GM13977 (cell line): ENCODE measurements at regions not wholly inside any gene's neighbourhood (a gene's known extent, or its start where the extent isn't known, plus 50 kb on each side); places are given as distances from the start of the nearest gene placed in this dataset.

Experiments
- DNase-seq: peaks from one replicate; pipeline ENCODE4 v3.0.0; 2012; ENCODE audit warnings: low spot score
- in situ Hi-C: fragments of 300-500 bp; cut with MboI; formaldehyde crosslinking; loops from one replicate; pipeline ENCODE4 v1.12.0; 2022; ENCODE audit warnings: low sequenced_read_pairs, low pct_unique_long_range_greater_than_20kb, mixed read lengths, inconsistent platforms; ENCODE audit not compliant: unreplicated experiment
- TF ChIP-seq, protein P1 (sequence below): IDR thresholded peaks from 2 replicates; pipeline ENCODE4 v1.5.1; 2012; ENCODE audit warnings: mild to moderate bottlenecking, control low read depth; ENCODE audit not compliant: insufficient read depth; ENCODE audit errors: extremely low read depth, missing control alignments

DNA sequence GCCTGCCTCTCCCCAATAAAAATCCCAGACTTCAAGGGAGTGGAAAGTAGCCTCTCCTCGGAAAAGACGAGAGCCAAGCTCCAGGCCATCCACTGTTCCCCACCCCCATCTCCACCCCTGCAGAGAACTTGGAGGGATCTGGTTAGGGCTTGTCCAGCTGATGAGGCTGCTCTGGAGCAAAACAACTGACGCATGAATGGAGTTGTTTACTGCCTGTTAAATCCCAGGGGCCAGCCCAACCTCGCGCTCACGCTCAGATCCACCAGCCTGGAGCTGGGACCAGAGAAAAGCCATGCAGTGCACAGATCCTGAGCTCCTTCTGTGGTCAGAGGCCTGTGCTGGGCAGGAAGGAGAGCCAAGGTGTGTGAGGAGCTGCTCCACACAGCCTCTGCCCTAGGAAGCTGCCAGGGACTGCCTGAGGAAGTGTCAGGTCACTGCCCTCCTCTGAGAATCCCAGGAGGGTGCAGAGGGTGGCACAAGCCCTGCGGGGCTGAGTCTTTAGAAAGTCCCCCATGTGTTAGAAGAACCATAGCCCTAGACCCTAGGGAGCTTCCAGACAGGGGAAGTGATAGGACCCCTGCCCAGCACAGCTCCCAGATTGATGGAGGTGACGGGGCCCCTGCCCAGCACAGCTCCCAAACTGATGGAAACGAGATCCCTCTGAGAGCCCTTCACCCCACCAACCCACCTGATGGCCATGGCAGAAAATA is 109.0 kb upstream of the IPO9 start:
- no peak for DNase-seq
- in situ Hi-C loops, result no loop called here
- TF ChIP-seq, protein P1, sequence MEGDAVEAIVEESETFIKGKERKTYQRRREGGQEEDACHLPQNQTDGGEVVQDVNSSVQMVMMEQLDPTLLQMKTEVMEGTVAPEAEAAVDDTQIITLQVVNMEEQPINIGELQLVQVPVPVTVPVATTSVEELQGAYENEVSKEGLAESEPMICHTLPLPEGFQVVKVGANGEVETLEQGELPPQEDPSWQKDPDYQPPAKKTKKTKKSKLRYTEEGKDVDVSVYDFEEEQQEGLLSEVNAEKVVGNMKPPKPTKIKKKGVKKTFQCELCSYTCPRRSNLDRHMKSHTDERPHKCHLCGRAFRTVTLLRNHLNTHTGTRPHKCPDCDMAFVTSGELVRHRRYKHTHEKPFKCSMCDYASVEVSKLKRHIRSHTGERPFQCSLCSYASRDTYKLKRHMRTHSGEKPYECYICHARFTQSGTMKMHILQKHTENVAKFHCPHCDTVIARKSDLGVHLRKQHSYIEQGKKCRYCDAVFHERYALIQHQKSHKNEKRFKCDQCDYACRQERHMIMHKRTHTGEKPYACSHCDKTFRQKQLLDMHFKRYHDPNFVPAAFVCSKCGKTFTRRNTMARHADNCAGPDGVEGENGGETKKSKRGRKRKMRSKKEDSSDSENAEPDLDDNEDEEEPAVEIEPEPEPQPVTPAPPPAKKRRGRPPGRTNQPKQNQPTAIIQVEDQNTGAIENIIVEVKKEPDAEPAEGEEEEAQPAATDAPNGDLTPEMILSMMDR, result no peak

DNA sequence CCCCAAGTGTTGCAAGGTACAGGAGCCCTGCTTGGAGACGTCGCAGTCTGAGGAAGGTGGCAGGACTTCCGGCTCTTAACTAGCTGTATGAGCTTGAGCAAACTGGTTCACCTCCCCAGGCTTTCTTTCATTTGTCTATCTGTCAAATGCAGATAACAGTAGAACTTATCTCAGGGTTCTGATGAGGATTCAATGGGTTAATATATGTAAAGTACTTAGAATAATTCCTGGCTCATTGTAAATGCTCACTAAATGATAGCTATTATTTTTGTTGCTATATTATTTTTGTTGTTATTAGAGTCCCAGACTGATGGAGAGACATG is 108.5 kb upstream of the IPO9 start:
- in situ Hi-C loops, result no loop called here
- TF ChIP-seq, protein P1, result no peak
- DNase-seq, result no peak

DNA sequence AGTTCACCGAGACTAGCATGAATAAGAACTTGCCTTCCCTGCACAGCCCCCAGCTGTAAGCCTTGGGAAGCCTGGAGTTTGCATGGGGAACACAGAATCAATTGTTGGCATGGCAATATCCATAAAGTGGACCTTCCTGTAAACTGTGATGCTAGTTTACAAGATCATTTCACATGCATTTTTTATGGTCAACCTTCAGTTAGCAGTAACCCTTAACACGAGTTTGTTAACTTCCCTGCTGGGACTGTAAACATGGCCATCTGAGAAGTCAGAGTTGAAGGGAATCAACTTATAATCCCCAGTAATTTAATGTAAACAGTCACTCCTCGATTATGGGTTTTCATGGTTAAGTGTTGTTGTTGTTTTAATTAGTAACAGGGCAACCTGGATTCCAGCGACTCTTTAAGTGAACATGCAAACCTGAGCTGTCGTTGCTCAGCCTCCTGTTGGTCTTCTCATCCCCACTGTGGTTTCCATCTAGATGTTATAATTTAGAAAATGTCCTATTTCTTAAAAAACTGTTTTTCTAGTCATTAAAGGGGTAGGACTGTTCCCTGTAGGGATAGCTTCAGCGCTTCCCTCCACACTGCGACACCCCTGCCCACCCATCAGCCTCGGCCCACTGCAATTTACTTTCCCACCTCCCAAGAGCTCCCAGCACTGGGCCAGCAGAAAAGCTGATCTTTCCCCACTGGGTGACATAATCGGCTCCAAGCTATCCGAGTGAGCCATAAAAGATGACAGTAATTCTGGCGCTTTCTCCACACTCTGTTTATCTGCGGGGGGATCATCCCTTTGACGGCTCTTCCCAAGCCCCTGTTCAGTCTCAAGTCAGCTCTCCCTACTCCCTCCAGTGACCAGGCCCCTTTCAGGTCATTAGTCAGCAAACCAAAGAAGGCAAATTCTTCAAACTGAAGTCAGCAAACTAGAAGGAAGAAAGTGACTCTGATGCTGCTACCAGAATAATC is 107.6 kb upstream of the IPO9 start:
- DNase-seq, result no peak
- in situ Hi-C loops, result no loop called here
- TF ChIP-seq, protein P1, result no peak

DNA sequence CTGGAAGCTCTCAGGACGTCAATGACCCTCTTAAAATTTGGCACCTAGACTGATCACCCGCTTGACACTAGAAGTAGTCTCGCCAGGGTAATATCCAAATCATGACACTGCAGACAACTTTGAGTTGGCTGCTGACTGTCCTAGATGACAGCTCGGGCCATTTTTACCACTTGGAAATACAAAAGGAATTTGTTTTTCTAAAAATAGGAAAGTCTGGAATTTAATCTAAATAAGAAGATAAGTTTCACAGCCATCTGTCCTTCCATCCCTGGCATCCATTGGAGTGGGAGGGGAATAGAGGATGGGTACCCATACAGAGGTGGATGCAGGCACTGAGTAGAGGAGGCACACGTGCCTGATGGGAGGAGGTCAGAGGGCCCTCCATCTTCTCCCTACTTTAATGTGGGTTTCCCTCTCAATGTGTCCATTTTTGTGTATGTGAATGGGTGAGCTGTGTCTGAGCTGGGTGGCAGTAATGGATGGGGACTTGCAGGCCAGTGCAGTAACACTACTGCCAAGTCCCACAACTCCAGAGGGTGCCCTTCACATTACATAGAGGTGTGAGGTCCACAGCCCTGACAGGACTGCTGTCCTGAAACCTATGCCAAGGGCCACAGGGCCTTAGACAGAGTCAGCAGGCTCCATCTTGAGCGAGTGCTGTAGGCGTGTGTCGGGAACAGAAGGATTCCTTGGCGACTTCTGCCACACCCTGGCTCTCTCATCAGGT is 104.8 kb upstream of the IPO9 start:
- DNase-seq, result no peak
- in situ Hi-C loops, result no loop called here
- TF ChIP-seq, protein P1, result no peak

DNA sequence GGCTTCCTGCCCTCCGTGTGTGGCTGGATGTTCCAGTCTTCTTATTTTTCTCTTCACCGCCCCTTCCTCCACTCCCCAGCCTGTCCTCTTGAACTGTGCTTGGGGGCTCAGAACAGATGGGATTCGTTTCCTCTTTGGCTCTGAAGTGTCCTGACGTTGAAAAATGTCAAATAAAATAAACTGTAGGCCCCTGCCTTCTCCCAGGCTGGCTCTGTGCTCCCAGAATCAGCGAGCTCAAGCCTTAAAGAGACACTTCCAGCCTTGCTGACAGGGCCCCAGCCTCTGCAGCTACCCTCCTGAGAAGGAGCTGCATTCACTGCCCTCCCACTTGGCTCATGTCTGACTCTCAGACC is 104.2 kb upstream of the IPO9 start:
- no peak for DNase-seq
- TF ChIP-seq, protein P1, result no peak
- in situ Hi-C loops, result no loop called here

DNA sequence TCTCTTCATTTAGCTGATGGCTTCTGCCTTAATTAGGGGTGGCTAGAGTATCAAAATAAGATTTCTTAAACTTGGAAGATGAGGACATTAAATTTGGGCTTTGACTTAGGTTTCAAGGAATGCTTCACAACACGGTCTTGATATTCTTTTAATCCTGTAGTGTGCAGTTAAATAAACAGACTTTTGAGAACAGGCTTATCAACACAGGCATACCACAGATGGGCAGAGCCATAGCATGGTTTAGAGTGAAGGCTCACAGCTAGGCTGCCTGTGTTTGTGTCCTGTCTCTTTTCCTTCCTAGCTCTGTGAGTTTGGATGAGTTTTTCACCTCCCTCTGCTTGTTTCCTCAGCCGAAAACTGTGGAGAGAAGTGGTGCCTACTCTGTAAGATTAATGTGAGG is 102.3 kb upstream of the IPO9 start:
- in situ Hi-C loops, result no loop called here

More for the DNA sequence above, 102.3 kb upstream of the IPO9 start:
- DNase-seq, result no peak
- TF ChIP-seq, protein P1, result no peak
